ENCODE measurements at regions not wholly inside any gene's neighbourhood (a gene's known extent, or its start where the extent isn't known, plus 50 kb on each side); places are given as distances from the start of the nearest gene placed in this dataset.

- no peaks in the 10 kb centered on the region for H3K9me3 ChIP-seq
- no peak overlapping the region for H3K4me2 ChIP-seq
- no peak overlapping the region for H3K27ac ChIP-seq (ENCODE audit: low read depth in 2 of 2, low read length in 1 of 2)
- no peaks in the 10 kb centered on the region for H3K4me1 ChIP-seq (ENCODE audit: control insufficient read depth in 1 of 2, insufficient read depth in 2 of 2, low read depth in 1 of 2, low read length in 1 of 2)
- no peaks in the 10 kb centered on the region for H3K79me2 ChIP-seq (ENCODE audit: insufficient read depth)
- no peaks in the 10 kb centered on the region for H3K27me3 ChIP-seq (ENCODE audit: insufficient read depth)
- H3K9ac ChIP-seq: no peak overlapping the region
- DNase-seq: no peak
- CTCF ChIA-PET: interaction anchor here (0.7 to 0.9 kb wide), 2 partner anchors 109 to 874 kb away, joined by 3 read pairs; no protein-coding TSS in a partner anchor
- POLR2A ChIA-PET: no interaction called here
- TF ChIP-seq IRF3 (IDR thresholded peaks at IDR 0.05; ENCODE audit: low read depth, low read length) (no peak), RCOR1 (IDR thresholded peaks at IDR 0.05; ENCODE audit: low read length) (no peak), SIN3A (IDR thresholded peaks at IDR 0.05; ENCODE audit: borderline replicate concordance, low read depth, low read length) (no peak), SMC3 (IDR thresholded peaks at IDR 0.05; ENCODE audit: low read depth, low read length) (no peak), TAF1 (IDR thresholded peaks at IDR 0.05; ENCODE audit: borderline replicate concordance, low read depth, low read length) (no peak), FOXM1 (IDR thresholded peaks at IDR 0.05; ENCODE audit: low read depth) (no peak), REST (IDR thresholded peaks at IDR 0.05; ENCODE audit: low read depth, low read length) (no peak)
- no peak overlapping the region for H3K4me3 ChIP-seq (ENCODE audit: low read depth in 2 of 2, low read length in 1 of 2)
- no peak overlapping the region for H2AFZ ChIP-seq (ENCODE audit: low read depth)
- no peaks in the 10 kb centered on the region for H3K36me3 ChIP-seq (replicated peaks in 1 of 2; ENCODE audit: control insufficient read depth in 1 of 2, insufficient read depth in 2 of 2, low read length in 1 of 2)
- no peaks in the 10 kb centered on the region for H4K20me1 ChIP-seq (ENCODE audit: insufficient read depth)
- WGBS (ENCODE audit: low lambda C conversion rate): 78% methylated on average over 3 of the region's 3 CpGs
- no peaks in the 10 kb centered on the region for H3K9me2 ChIP-seq
- H3F3A ChIP-seq (replicated peaks; ENCODE audit: insufficient read depth): no peaks in the 10 kb centered on the region
These were observed 339.6 kb downstream of the ANKRD50 start for GRCh38 chr4:124372916-124373315.

- WGBS (ENCODE audit: low lambda C conversion rate): 83% methylated on average over 4 of the region's 4 CpGs
- H3F3A ChIP-seq (replicated peaks; ENCODE audit: insufficient read depth): peaks cover 6% of the 10 kb centered on the region
- H3K4me3 ChIP-seq (ENCODE audit: low read depth in 2 of 2, low read length in 1 of 2): no peak overlapping the region
- DNase-seq: no peak
- H4K20me1 ChIP-seq (ENCODE audit: insufficient read depth): no peaks in the 10 kb centered on the region
- no peak overlapping the region for H3K27ac ChIP-seq (ENCODE audit: low read depth in 2 of 2, low read length in 1 of 2)
- peaks cover 0 to 6% of the 10 kb centered on the region in 2 experiments; a peak in 1 of 4 replicates for H3K4me1 ChIP-seq (ENCODE audit: control insufficient read depth in 1 of 2, insufficient read depth in 2 of 2, low read depth in 1 of 2, low read length in 1 of 2)
- no peak overlapping the region for H3K4me2 ChIP-seq
- H3K9ac ChIP-seq: no peak overlapping the region
- CTCF ChIA-PET: no interaction called here
- no peaks in the 10 kb centered on the region for H3K79me2 ChIP-seq (ENCODE audit: insufficient read depth)
- H3K9me3 ChIP-seq: no peaks in the 10 kb centered on the region
- no peaks in the 10 kb centered on the region for H3K27me3 ChIP-seq (ENCODE audit: insufficient read depth)
- POLR2A ChIA-PET: no interaction called here
- no peaks in the 10 kb centered on the region for H3K9me2 ChIP-seq
- H2AFZ ChIP-seq (ENCODE audit: low read depth): no peak overlapping the region
- H3K36me3 ChIP-seq (replicated peaks in 1 of 2; ENCODE audit: control insufficient read depth in 1 of 2, insufficient read depth in 2 of 2, low read length in 1 of 2): no peaks in the 10 kb centered on the region
- no peak for TF ChIP-seq GATA2 (CRISPR knock-in tag; IDR thresholded peaks at IDR 0.05)
- no peak for TF ChIP-seq PBX3 (IDR thresholded peaks at IDR 0.05)
- no peak for TF ChIP-seq RAD21 (IDR thresholded peaks at IDR 0.05; ENCODE audit: low read length)
- no peak for TF ChIP-seq MXI1 (IDR thresholded peaks at IDR 0.05; ENCODE audit: low read depth, low read length)
- no peak for TF ChIP-seq IRF3 (IDR thresholded peaks at IDR 0.05; ENCODE audit: low read depth, low read length)
- TF ChIP-seq EZH2phosphoT487 (IDR thresholded peaks at IDR 0.05; ENCODE audit: borderline replicate concordance, low read depth): no peak
- TF ChIP-seq YY1 (IDR thresholded peaks at IDR 0.05; ENCODE audit: low read depth): no peak
- TF ChIP-seq TAF1 (IDR thresholded peaks at IDR 0.05; ENCODE audit: borderline replicate concordance, low read depth, low read length): no peak
- TF ChIP-seq MAX (IDR thresholded peaks at IDR 0.05; ENCODE audit: low read depth): no peak
- no peak for TF ChIP-seq REST (IDR thresholded peaks at IDR 0.05; ENCODE audit: low read depth, low read length)
- no peak for TF ChIP-seq SMC3 (IDR thresholded peaks at IDR 0.05; ENCODE audit: low read depth, low read length)
- TF ChIP-seq GABPA (IDR thresholded peaks at IDR 0.05; ENCODE audit: low read depth): no peak
- TF ChIP-seq POLR2AphosphoS5 (IDR thresholded peaks at IDR 0.05; ENCODE audit: low read depth, low read length): no peak
These were observed 326.4 kb downstream of the ANKRD50 start for GRCh38 chr4:124386163-124386562.

All from SK-N-SH (cell line).